Lung (tissue), 11 donors: ENCODE measurements at regions not wholly inside any gene's neighbourhood (a gene's known extent, or its start where the extent isn't known, plus 50 kb on each side); places are given as distances from the start of the nearest gene placed in this dataset.

Source experiments
- ATAC-seq: fragments of 200-7000 bp; cut with Tn5 transposase; one replicate; pipeline ENCODE4 v1.9.1; 2020; ENCODE audit warnings: moderate number of reproducible peaks; ENCODE audit not compliant: insufficient read depth, low FRiP score
- DNase-seq, 3 donors: peaks; one replicate each; pipeline ENCODE4 v3.0.0-alpha.2; 2013 to 2017
- H3K27ac ChIP-seq, 2 donors: one replicate each; pipeline ENCODE4 v1.5.1; 2013; ENCODE audit warnings: mild to moderate bottlenecking in 2 of 2, moderate library complexity in 2 of 2, control low read depth in 1 of 2, inconsistent platforms in 1 of 2, low read depth in 1 of 2, low read length in 1 of 2
- H3K27me3 ChIP-seq, 3 donors: one replicate each; pipeline ENCODE4 v1.5.1; 2013; ENCODE audit warnings: low read length in 2 of 3; ENCODE audit not compliant: control insufficient read depth in 3 of 3, insufficient read depth in 3 of 3
- H3K36me3 ChIP-seq, 4 donors: one replicate each; pipeline ENCODE4 v1.5.1; 2013; ENCODE audit warnings: low read length in 4 of 4, mild to moderate bottlenecking in 1 of 4, moderate library complexity in 1 of 4; ENCODE audit not compliant: control insufficient read depth in 4 of 4, insufficient read depth in 4 of 4
- H3K4me1 ChIP-seq, 5 donors: one replicate each; pipeline ENCODE4 v1.5.1; 2013; ENCODE audit warnings: low read length in 5 of 5, mild to moderate bottlenecking in 2 of 5, moderate library complexity in 1 of 5; ENCODE audit not compliant: control insufficient read depth in 5 of 5, insufficient read depth in 5 of 5
- H3K4me3 ChIP-seq: one replicate; pipeline ENCODE4 v1.5.1; 2013; ENCODE audit warnings: mild to moderate bottlenecking, control low read depth, moderate library complexity
- H3K9ac ChIP-seq, 2 donors: one replicate each; pipeline ENCODE4 v1.5.1; 2013; ENCODE audit warnings: low read length in 2 of 2, control low read depth in 1 of 2; ENCODE audit not compliant: insufficient read depth in 1 of 2
- H3K9me3 ChIP-seq, 4 donors: one replicate each; pipeline ENCODE4 v1.5.1; 2013; ENCODE audit warnings: low read length in 3 of 4, mild to moderate bottlenecking in 1 of 4, moderate library complexity in 1 of 4; ENCODE audit not compliant: control insufficient read depth in 4 of 4, insufficient read depth in 3 of 4
- WGBS, 2 donors: extraction: QIAGEN DNeasy Blood & Tissue Kit; methylation state at CpG; one replicate each; pipeline ENCODE4 v1.1.7; 2013; 5-methylcytosine and 5-hydroxymethylcytosine counted together
- TF ChIP-seq, protein P1 (sequence below): IDR thresholded peaks from 2 replicates; pipeline ENCODE4 v1.5.1; 2012; ENCODE audit warnings: mild to moderate bottlenecking; ENCODE audit errors: control extremely low read depth, extremely low read depth
- donor health status: control.
- donor health status: control.
- donor health status: Bipolar disorder and iron deficiency.
- donor health status: healthy.
- donor health status: DM: yes; HTN: yes; CAD: no.

DNA sequence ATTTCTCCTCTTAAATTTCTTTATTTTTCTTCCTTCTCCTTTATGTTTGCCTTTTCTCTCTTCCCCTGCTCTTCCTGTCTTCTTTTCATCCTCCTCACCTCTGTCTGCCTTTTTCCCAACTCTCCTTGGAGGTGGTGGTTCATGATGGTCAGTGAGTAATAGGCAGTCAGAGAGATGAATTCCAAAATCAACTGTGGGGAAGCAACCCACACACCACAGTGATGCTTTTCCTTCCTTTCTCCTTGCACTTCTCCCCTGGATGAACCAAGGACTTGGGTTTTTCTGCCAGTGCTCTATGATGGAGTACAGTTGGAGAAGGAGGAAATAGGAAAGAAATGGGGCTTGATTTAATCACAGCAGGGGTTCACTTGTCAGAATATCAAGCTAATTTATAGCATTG is 153.8 kb downstream of the DCK start:
- Histone ChIP-seq H3K9me3 (no peaks in the 10 kb centered on the region), H3K27me3 (no peaks in the 10 kb centered on the region), H3K27ac (no peak overlapping the region), H3K4me1 (no peaks in the 10 kb centered on the region), H3K36me3 (no peaks in the 10 kb centered on the region), H3K4me3 (no peak overlapping the region), H3K9ac (no peak overlapping the region)
- DNase-seq (no peak), ATAC-seq (no peak)
- TF ChIP-seq, protein P1, sequence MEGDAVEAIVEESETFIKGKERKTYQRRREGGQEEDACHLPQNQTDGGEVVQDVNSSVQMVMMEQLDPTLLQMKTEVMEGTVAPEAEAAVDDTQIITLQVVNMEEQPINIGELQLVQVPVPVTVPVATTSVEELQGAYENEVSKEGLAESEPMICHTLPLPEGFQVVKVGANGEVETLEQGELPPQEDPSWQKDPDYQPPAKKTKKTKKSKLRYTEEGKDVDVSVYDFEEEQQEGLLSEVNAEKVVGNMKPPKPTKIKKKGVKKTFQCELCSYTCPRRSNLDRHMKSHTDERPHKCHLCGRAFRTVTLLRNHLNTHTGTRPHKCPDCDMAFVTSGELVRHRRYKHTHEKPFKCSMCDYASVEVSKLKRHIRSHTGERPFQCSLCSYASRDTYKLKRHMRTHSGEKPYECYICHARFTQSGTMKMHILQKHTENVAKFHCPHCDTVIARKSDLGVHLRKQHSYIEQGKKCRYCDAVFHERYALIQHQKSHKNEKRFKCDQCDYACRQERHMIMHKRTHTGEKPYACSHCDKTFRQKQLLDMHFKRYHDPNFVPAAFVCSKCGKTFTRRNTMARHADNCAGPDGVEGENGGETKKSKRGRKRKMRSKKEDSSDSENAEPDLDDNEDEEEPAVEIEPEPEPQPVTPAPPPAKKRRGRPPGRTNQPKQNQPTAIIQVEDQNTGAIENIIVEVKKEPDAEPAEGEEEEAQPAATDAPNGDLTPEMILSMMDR = no peak

DNA sequence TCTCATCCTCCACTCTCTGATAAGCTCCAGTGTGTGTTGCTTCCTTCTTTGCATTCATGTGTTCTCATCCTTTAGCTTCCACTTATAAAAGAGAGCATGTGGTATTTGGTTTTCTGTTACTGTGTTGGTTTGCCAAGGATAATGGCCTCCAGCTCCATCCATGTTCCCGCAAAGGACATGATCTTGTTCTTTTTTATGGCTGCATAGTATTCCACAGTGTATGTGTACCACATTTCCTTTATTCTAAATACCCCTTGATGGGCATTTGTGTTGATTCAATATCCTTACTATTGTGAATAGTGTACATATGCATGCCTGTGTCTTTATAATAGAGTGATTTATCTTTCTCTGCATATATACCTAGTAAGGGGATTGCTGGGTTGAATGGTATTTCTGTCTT is 155.1 kb downstream of the DCK start:
- H3K4me1 ChIP-seq = no peaks in the 10 kb centered on the region
- no peak for ATAC-seq
- no peaks in the 10 kb centered on the region for H3K27me3 ChIP-seq
- no peak overlapping the region for H3K9ac ChIP-seq
- TF ChIP-seq, protein P1 = no peak
- no peak for DNase-seq
- no peak overlapping the region for H3K27ac ChIP-seq
- no peak overlapping the region for H3K4me3 ChIP-seq
- H3K9me3 ChIP-seq = no peaks in the 10 kb centered on the region
- no peaks in the 10 kb centered on the region for H3K36me3 ChIP-seq
- 94 to 97% methylated on average over 1 of the region's 1 CpG for WGBS, 2 donors

DNA sequence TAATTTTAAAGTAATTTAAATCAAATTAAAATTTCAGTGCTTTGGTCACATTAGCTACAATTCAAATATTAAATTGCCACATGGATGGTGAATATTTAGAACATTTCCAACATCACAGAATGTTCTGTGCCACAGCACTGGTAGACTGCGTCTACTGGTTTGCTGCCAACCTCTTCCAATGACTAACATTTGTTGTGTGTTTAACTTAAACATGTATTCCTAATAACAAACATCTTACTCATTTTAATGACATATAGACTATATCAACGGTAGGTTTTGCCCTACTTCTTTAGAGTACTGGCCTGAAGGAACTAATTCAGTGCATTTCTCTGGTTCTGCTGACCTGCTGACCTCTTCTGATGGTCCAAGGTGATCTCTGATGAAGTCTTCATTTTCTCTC is 157.6 kb downstream of the DCK start:
- Histone ChIP-seq H3K9ac (no peak overlapping the region), H3K4me1 (no peaks in the 10 kb centered on the region), H3K27ac (no peak overlapping the region), H3K36me3 (no peaks in the 10 kb centered on the region), H3K4me3 (no peak overlapping the region), H3K27me3 (no peaks in the 10 kb centered on the region), H3K9me3 (no peaks in the 10 kb centered on the region)
- WGBS, 2 donors = 84 to 89% methylated on average over 2 of the region's 2 CpGs
- TF ChIP-seq, protein P1 = no peak
- no peak for DNase-seq
- no peak for ATAC-seq

DNA sequence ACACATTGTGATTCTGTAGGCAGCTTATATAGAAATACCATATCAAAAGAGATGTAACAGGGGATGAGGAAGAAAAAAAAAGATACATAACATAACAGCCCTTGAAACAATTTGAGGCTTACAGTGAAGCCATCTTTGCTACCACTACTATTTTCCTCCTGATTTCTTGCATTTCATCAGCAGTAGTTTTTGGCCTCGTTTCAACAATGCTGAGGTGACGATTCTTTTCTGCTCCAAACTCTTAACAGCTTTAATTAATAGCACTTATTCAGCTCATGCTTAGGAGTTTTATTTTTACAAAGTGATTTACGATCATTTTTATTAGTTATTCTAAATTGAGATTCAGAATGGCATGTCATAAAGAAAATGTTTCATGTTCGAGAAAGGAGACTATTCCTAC is 163.2 kb downstream of the DCK start:
- Histone ChIP-seq H3K9me3 (no peaks in the 10 kb centered on the region), H3K4me1 (peaks cover 0 to 4% (median 0%) of the 10 kb centered on the region in 5 donors), H3K27ac (no peak overlapping the region), H3K27me3 (no peaks in the 10 kb centered on the region), H3K9ac (no peak overlapping the region), H3K36me3 (no peaks in the 10 kb centered on the region), H3K4me3 (no peak overlapping the region)
- WGBS, 2 donors = 44 to 55% methylated on average over 4 of the region's 4 CpGs
- no peak for DNase-seq
- TF ChIP-seq, protein P1 = no peak
- ATAC-seq = no peak
